Body of pancreas (tissue), 4 donors: ENCODE measurements at regions not wholly inside any gene's neighbourhood (a gene's known extent, or its start where the extent isn't known, plus 50 kb on each side); places are given as distances from the start of the nearest gene placed in this dataset.

Source experiments
- ATAC-seq: fragments of 150-250 bp; one replicate; pipeline ENCODE4 v1.9.1; 2016
- DNase-seq, 4 donors: peaks; one replicate each; pipeline ENCODE4 v3.0.0-alpha.2; 2019
- H3K27ac ChIP-seq, 4 donors: fragments of 200-600 bp; sonication (generic); 1 replicate in 3 of 4; 2 replicates in 1 of 4; pipeline versions ENCODE4 v1.5.1 to v1.6.1; 2016 to 2019; ENCODE audit warnings: mild to moderate bottlenecking in 1 of 4, mixed read lengths in 1 of 4, moderate library complexity in 1 of 4
- H3K27me3 ChIP-seq, 2 donors: fragments of 200-600 bp; sonication (generic); one replicate each; pipeline ENCODE4 v1.6.0; 2016; ENCODE audit warnings: mild to moderate bottlenecking in 1 of 2
- H3K36me3 ChIP-seq, 2 donors: fragments of 200-600 bp; sonication (generic); replicated peaks in 1 of 2; 2 replicates each; pipeline ENCODE4 v1.5.1; 2016; ENCODE audit warnings: low read depth in 2 of 2; ENCODE audit not compliant: insufficient read depth in 1 of 2
- H3K4me1 ChIP-seq: fragments of 200-600 bp; sonication (generic); one replicate; pipeline ENCODE4 v1.6.0; 2016
- H3K4me3 ChIP-seq, 2 donors: fragments of 200-600 bp; sonication (generic); 1 replicate in 1 of 2; 2 replicates in 1 of 2; pipeline ENCODE4 v1.5.1; 2016 to 2019
- H3K9me3 ChIP-seq, 3 donors: fragments of 200-600 bp; sonication (generic); 1 replicate in 2 of 3; 2 replicates in 1 of 3; pipeline ENCODE4 v1.5.1; 2016
- CTCF ChIP-seq, 7 experiments: fragments of 450-650 bp in 4 of 7; fragments of 200-600 bp in 3 of 7; sonication (generic) in 3 of 7; IDR thresholded peaks; one replicate each; pipeline ENCODE4 v1.5.1; 2016 to 2019; ENCODE audit warnings: antibody characterized with exemption in 7 of 7
- POLR2A ChIP-seq, 3 donors: fragments of 450-650 bp; IDR thresholded peaks; one replicate each; pipeline ENCODE4 v1.6.1; 2016; ENCODE audit warnings: antibody characterized with exemption in 3 of 3, mild to moderate bottlenecking in 2 of 3
- WGBS, 2 donors: methylation state at CpG; one replicate each; pipeline ENCODE4 v1.1.5; 2017; 5-methylcytosine and 5-hydroxymethylcytosine counted together
- intact Hi-C: fragments of 100-400 bp; cut with DNase I; formaldehyde crosslinking; loops from one replicate; pipeline ENCODE4 v1.15.1; 2023

- H3K27ac ChIP-seq = no peak overlapping the region
- no peaks in the 10 kb centered on the region for H3K9me3 ChIP-seq
- DNase-seq (no peak), ATAC-seq (no peak)
- H3K36me3 ChIP-seq = no peaks in the 10 kb centered on the region
- H3K4me3 ChIP-seq = no peak overlapping the region
- intact Hi-C loops = no loop called here
- peaks cover 13% of the 10 kb centered on the region for H3K4me1 ChIP-seq
- H3K27me3 ChIP-seq = no peaks in the 10 kb centered on the region
- TF ChIP-seq CTCF (IDR thresholded peaks at IDR 0.05) (no peak), POLR2A (IDR thresholded peaks at IDR 0.05) (no peak)
- WGBS, 2 donors = 91 to 92% methylated on average over 1 of the region's 1 CpG
Measured at GRCh38 chr5:116372931-116373597, 201.6 kb downstream of the SEMA6A start.

- no peak for ATAC-seq
- Histone ChIP-seq H3K27ac (peak overlapping the region in 1 of 4 donors; percentile 3), H3K9me3 (no peaks in the 10 kb centered on the region)
Measured at GRCh38 chr5:116371935-116372334, 202.7 kb downstream of the SEMA6A start.

GRCh38 chr5:116371431-116371830, 203.2 kb downstream of the SEMA6A start:
- ATAC-seq = peak; percentile 30
- no peak for TF ChIP-seq POLR2A (IDR thresholded peaks at IDR 0.05)
- TF ChIP-seq CTCF (IDR thresholded peaks at IDR 0.05) = no peak
- 22 to 27% methylated on average over 2 of the region's 2 CpGs for WGBS, 2 donors
- peak in 1 of 4 donors; percentile 46 for DNase-seq
- intact Hi-C loops = no loop called here
- Histone ChIP-seq H3K27me3 (no peaks in the 10 kb centered on the region), H3K27ac (peak overlapping the region in 1 of 4 donors; percentile 3), H3K4me3 (no peak overlapping the region), H3K36me3 (no peaks in the 10 kb centered on the region), H3K9me3 (no peaks in the 10 kb centered on the region), H3K4me1 (peaks cover 13% of the 10 kb centered on the region)

More at GRCh38 chr5:116371935-116372334, 202.7 kb downstream of the SEMA6A start:
- no peaks in the 10 kb centered on the region for H3K27me3 ChIP-seq
- intact Hi-C loops = no loop called here
- peaks cover 13% of the 10 kb centered on the region for H3K4me1 ChIP-seq
- no peaks in the 10 kb centered on the region for H3K36me3 ChIP-seq
- TF ChIP-seq POLR2A (IDR thresholded peaks at IDR 0.05) = no peak
- no peak overlapping the region for H3K4me3 ChIP-seq
- DNase-seq = no peak

- peak; percentile 18 for ATAC-seq
- Histone ChIP-seq H3K27me3 (no peaks in the 10 kb centered on the region), H3K4me3 (no peak overlapping the region), H3K9me3 (no peaks in the 10 kb centered on the region), H3K27ac (peak overlapping the region in 1 of 4 donors; percentile 4), H3K36me3 (no peaks in the 10 kb centered on the region), H3K4me1 (peaks cover 13% of the 10 kb centered on the region)
- no peak for DNase-seq
- intact Hi-C loops = no loop called here
- 39 to 50% methylated on average over 2 of the region's 2 CpGs for WGBS, 2 donors
- TF ChIP-seq CTCF (IDR thresholded peaks at IDR 0.05) (no peak), POLR2A (IDR thresholded peaks at IDR 0.05) (no peak)
Measured at GRCh38 chr5:116370886-116371285, 203.7 kb downstream of the SEMA6A start.

- 82 to 86% methylated on average over 4 of the region's 4 CpGs for WGBS, 2 donors
- intact Hi-C loops = no loop called here
Measured at GRCh38 chr5:116370149-116370548, 204.5 kb downstream of the SEMA6A start.

More at GRCh38 chr5:116370149-116370548, 204.5 kb downstream of the SEMA6A start:
- no peak overlapping the region for H3K27ac ChIP-seq
- H3K4me1 ChIP-seq = peaks cover 13% of the 10 kb centered on the region
- DNase-seq (no peak), ATAC-seq (no peak)
- H3K27me3 ChIP-seq = no peaks in the 10 kb centered on the region
- no peaks in the 10 kb centered on the region for H3K36me3 ChIP-seq
- no peak overlapping the region for H3K4me3 ChIP-seq
- TF ChIP-seq CTCF (IDR thresholded peaks at IDR 0.05) (no peak), POLR2A (IDR thresholded peaks at IDR 0.05) (no peak)
- no peaks in the 10 kb centered on the region for H3K9me3 ChIP-seq
